Erythroblast (primary cell): ENCODE measurements at regions not wholly inside any gene's neighbourhood (a gene's known extent, or its start where the extent isn't known, plus 50 kb on each side); places are given as distances from the start of the nearest gene placed in this dataset.

Experiments used
- GATA1 ChIP-seq: IDR thresholded peaks from 2 replicates; pipeline ENCODE4 v1.6.1; 2011; ENCODE audit warnings: low read depth, mild to moderate bottlenecking, control low read depth, low read length, moderate library complexity
- POLR2A ChIP-seq: IDR thresholded peaks from 2 replicates; pipeline ENCODE4 v1.6.1; 2011; ENCODE audit warnings: mild to moderate bottlenecking, low read length

DNA sequence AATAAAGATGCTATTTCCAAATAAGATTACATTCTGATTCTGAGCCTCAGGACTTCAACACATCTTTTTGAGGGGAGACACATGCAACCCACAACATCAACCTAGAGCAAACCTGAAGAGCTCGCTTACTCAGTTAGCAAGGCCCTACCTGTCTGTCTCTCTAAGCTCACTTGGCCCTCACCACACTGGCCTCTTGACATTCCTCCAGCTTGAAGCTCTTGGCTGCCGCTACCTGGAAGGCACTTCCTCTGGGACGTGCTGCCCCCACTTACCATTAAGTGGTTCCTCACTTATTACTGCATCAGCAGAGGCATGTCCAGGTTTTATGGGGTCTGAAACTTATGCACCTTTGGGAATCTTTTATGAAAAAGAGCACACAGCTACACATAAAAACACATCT is 354.8 kb downstream of the GALC start:
- TF ChIP-seq POLR2A (no peak), GATA1 (no peak)
